HG03064 (cell line): ENCODE measurements at regions not wholly inside any gene's neighbourhood (a gene's known extent, or its start where the extent isn't known, plus 50 kb on each side); places are given as distances from the start of the nearest gene placed in this dataset.

Experiments
- ATAC-seq: cut with Tn5 transposase; IDR thresholded peaks from one replicate; pipeline ENCODE4 v1.9.1; 2021; ENCODE audit warnings: low read depth; ENCODE audit not compliant: unreplicated experiment

GRCh38 chr14:71711619-71712018 is 220.6 kb upstream of the RGS6 start:
- ATAC-seq, result no peak

- no peak for ATAC-seq
Observed at GRCh38 chr14:71712478-71712877, 219.8 kb upstream of the RGS6 start.

- ATAC-seq, result no peak
Observed at GRCh38 chr14:71713016-71713415, 219.2 kb upstream of the RGS6 start.

- no peak for ATAC-seq
Observed at GRCh38 chr14:71713451-71713850, 218.8 kb upstream of the RGS6 start.

- ATAC-seq, result no peak
Observed at GRCh38 chr14:71714225-71714624, 218.0 kb upstream of the RGS6 start.

- ATAC-seq, result no peak
Observed at GRCh38 chr14:71716041-71716772, 216.0 kb upstream of the RGS6 start.

- ATAC-seq, result no peak
Observed at GRCh38 chr14:71720978-71721624, 211.1 kb upstream of the RGS6 start.

- no peak for ATAC-seq
Observed at GRCh38 chr14:71721791-71722190, 210.4 kb upstream of the RGS6 start.

GRCh38 chr14:71722885-71723284 is 209.3 kb upstream of the RGS6 start:
- ATAC-seq, result no peak

GRCh38 chr14:71725922-71726579 is 206.2 kb upstream of the RGS6 start:
- no peak for ATAC-seq

- ATAC-seq, result no peak
Observed at GRCh38 chr14:71726580-71727021, 205.6 kb upstream of the RGS6 start.

GRCh38 chr14:71728386-71728785 is 203.8 kb upstream of the RGS6 start:
- no peak for ATAC-seq

GRCh38 chr14:71729596-71729995 is 202.6 kb upstream of the RGS6 start:
- no peak for ATAC-seq

- ATAC-seq, result no peak
Observed at GRCh38 chr14:71730471-71730870, 201.8 kb upstream of the RGS6 start.

- no peak for ATAC-seq
Observed at GRCh38 chr14:71731096-71731495, 201.1 kb upstream of the RGS6 start.

- no peak for ATAC-seq
Observed at GRCh38 chr14:71733210-71733883, 198.9 kb upstream of the RGS6 start.

- ATAC-seq, result no peak
Observed at GRCh38 chr14:71734076-71734475, 198.2 kb upstream of the RGS6 start.

- ATAC-seq, result no peak
Observed at GRCh38 chr14:71734885-71735284, 197.3 kb upstream of the RGS6 start.

GRCh38 chr14:71737760-71738159 is 194.5 kb upstream of the RGS6 start:
- no peak for ATAC-seq

- no peak for ATAC-seq
Observed at GRCh38 chr14:71739273-71739990, 192.8 kb upstream of the RGS6 start.

- no peak for ATAC-seq
Observed at GRCh38 chr14:71741241-71741640, 191.0 kb upstream of the RGS6 start.
